Activated naive CD4-positive, alpha-beta T cell treated with anti-CD3 and anti-CD28 coated beads for 36 hours (primary cell): ENCODE measurements at regions not wholly inside any gene's neighbourhood (a gene's known extent, or its start where the extent isn't known, plus 50 kb on each side); places are given as distances from the start of the nearest gene placed in this dataset.

Experiments used
- CTCF ChIA-PET: fragments of 350-600 bp; sonication (Branson Sonifier 250); formaldehyde crosslinking; loops from one replicate; lab custom pipeline; 2021; ENCODE audit warnings: antibody characterized with exemption; lab: Charles Lee
- DNase-seq: peaks from one replicate; pipeline ENCODE4 v3.0.0-alpha.2; 2020
- H3K27ac Mint-ChIP-seq: one replicate; pipeline ENCODE4 v1.8.0; 2021; ENCODE audit warnings: mild to moderate bottlenecking, mixed read lengths
- H3K27me3 Mint-ChIP-seq: one replicate; pipeline ENCODE4 v1.8.0; 2021; ENCODE audit warnings: low read depth, mixed read lengths
- H3K36me3 Mint-ChIP-seq: one replicate; pipeline ENCODE4 v1.8.0; 2021; ENCODE audit warnings: low read depth, mixed read lengths
- H3K4me1 Mint-ChIP-seq: one replicate; pipeline ENCODE4 v1.8.0; 2021; ENCODE audit warnings: low read depth, mixed read lengths
- H3K4me3 Mint-ChIP-seq: one replicate; pipeline ENCODE4 v1.8.0; 2021; ENCODE audit warnings: mild to moderate bottlenecking, moderate library complexity, mixed read lengths
- H3K9me3 Mint-ChIP-seq: one replicate; pipeline ENCODE4 v1.8.0; 2021; ENCODE audit warnings: mixed read lengths
- intact Hi-C: fragments of 100-400 bp; cut with micrococcal nuclease; formaldehyde crosslinking; loops from one replicate; pipeline ENCODE4 v1.15.1; 2023

- H3K4me1 Mint-ChIP-seq = no peaks in the 10 kb centered on the region
- no peaks in the 10 kb centered on the region for H3K36me3 Mint-ChIP-seq
- CTCF ChIA-PET = no interaction called here
- no peak overlapping the region for H3K27ac Mint-ChIP-seq
- no peak overlapping the region for H3K4me3 Mint-ChIP-seq
- DNase-seq = no peak
- H3K27me3 Mint-ChIP-seq = no peaks in the 10 kb centered on the region
- peaks cover 10% of the 10 kb centered on the region for H3K9me3 Mint-ChIP-seq
- intact Hi-C loops = no loop called here
Observed at GRCh38 chr5:21665524-21665923, 1187.6 kb downstream of the CDH12 start.

GRCh38 chr5:21663082-21663481 lies 1190.1 kb downstream of the CDH12 start:
- CTCF ChIA-PET = no interaction called here
- Mint-ChIP-seq H3K27ac (no peak overlapping the region), H3K27me3 (no peaks in the 10 kb centered on the region), H3K4me1 (no peaks in the 10 kb centered on the region), H3K9me3 (peaks cover 10% of the 10 kb centered on the region), H3K4me3 (no peak overlapping the region), H3K36me3 (no peaks in the 10 kb centered on the region)
- intact Hi-C loops = no loop called here
- peak; percentile 5 for DNase-seq

- Mint-ChIP-seq H3K9me3 (peaks cover 11% of the 10 kb centered on the region), H3K4me1 (no peaks in the 10 kb centered on the region), H3K27me3 (no peaks in the 10 kb centered on the region), H3K36me3 (no peaks in the 10 kb centered on the region), H3K27ac (no peak overlapping the region), H3K4me3 (no peak overlapping the region)
- CTCF ChIA-PET = no interaction called here
- no peak for DNase-seq
- intact Hi-C loops = no loop called here
Observed at GRCh38 chr5:21661184-21661583, 1192.0 kb downstream of the CDH12 start.

GRCh38 chr5:21654556-21654955 lies 1198.6 kb downstream of the CDH12 start:
- Mint-ChIP-seq H3K27ac (no peak overlapping the region), H3K9me3 (peaks cover 1% of the 10 kb centered on the region), H3K4me1 (no peaks in the 10 kb centered on the region), H3K4me3 (no peak overlapping the region), H3K36me3 (no peaks in the 10 kb centered on the region), H3K27me3 (no peaks in the 10 kb centered on the region)
- CTCF ChIA-PET = no interaction called here
- DNase-seq = no peak
- intact Hi-C loops = no loop called here

GRCh38 chr5:21649969-21650368 lies 1203.2 kb downstream of the CDH12 start:
- intact Hi-C loops = no loop called here
- CTCF ChIA-PET = no interaction called here
- Mint-ChIP-seq H3K36me3 (no peaks in the 10 kb centered on the region), H3K9me3 (no peaks in the 10 kb centered on the region), H3K27me3 (no peaks in the 10 kb centered on the region), H3K4me1 (no peaks in the 10 kb centered on the region), H3K27ac (no peak overlapping the region), H3K4me3 (no peak overlapping the region)
- no peak for DNase-seq

GRCh38 chr5:21646469-21646868 lies 1206.7 kb downstream of the CDH12 start:
- Mint-ChIP-seq H3K36me3 (no peaks in the 10 kb centered on the region), H3K4me1 (no peaks in the 10 kb centered on the region), H3K4me3 (no peak overlapping the region), H3K27me3 (no peaks in the 10 kb centered on the region), H3K9me3 (no peaks in the 10 kb centered on the region), H3K27ac (no peak overlapping the region)
- intact Hi-C loops = no loop called here
- DNase-seq = no peak
- CTCF ChIA-PET = no interaction called here

- no peaks in the 10 kb centered on the region for H3K27me3 Mint-ChIP-seq
- no peak overlapping the region for H3K27ac Mint-ChIP-seq
- H3K9me3 Mint-ChIP-seq = no peaks in the 10 kb centered on the region
- no peaks in the 10 kb centered on the region for H3K4me1 Mint-ChIP-seq
- CTCF ChIA-PET = no interaction called here
- intact Hi-C loops = no loop called here
- no peak overlapping the region for H3K4me3 Mint-ChIP-seq
- no peaks in the 10 kb centered on the region for H3K36me3 Mint-ChIP-seq
- DNase-seq = no peak
Observed at GRCh38 chr5:21644032-21644431, 1209.1 kb downstream of the CDH12 start.

GRCh38 chr5:21642312-21642711 lies 1210.8 kb downstream of the CDH12 start:
- H3K36me3 Mint-ChIP-seq = no peaks in the 10 kb centered on the region
- CTCF ChIA-PET = interaction anchor here (1.2 kb wide), 1 partner anchor 36 kb away, joined by 4 read pairs; no protein-coding TSS in a partner anchor
- no peak overlapping the region for H3K27ac Mint-ChIP-seq
- H3K27me3 Mint-ChIP-seq = no peaks in the 10 kb centered on the region
- no peak overlapping the region for H3K4me3 Mint-ChIP-seq
- no peaks in the 10 kb centered on the region for H3K4me1 Mint-ChIP-seq
- DNase-seq = no peak
- H3K9me3 Mint-ChIP-seq = no peaks in the 10 kb centered on the region
- intact Hi-C loops = no loop called here

GRCh38 chr5:21623831-21624230 lies 1229.3 kb downstream of the CDH12 start:
- H3K27me3 Mint-ChIP-seq = no peaks in the 10 kb centered on the region
- intact Hi-C loops = no loop called here
- H3K9me3 Mint-ChIP-seq = peaks cover 8% of the 10 kb centered on the region
- H3K4me3 Mint-ChIP-seq = no peak overlapping the region
- no peak overlapping the region for H3K27ac Mint-ChIP-seq
- no peaks in the 10 kb centered on the region for H3K4me1 Mint-ChIP-seq
- no peak for DNase-seq
- H3K36me3 Mint-ChIP-seq = no peaks in the 10 kb centered on the region
- CTCF ChIA-PET = interaction anchor here (0.7 kb wide), 1 partner anchor 9 kb away, joined by 5 read pairs; no protein-coding TSS in a partner anchor

- no peaks in the 10 kb centered on the region for H3K27me3 Mint-ChIP-seq
- intact Hi-C loops = no loop called here
- CTCF ChIA-PET = no interaction called here
- no peak overlapping the region for H3K27ac Mint-ChIP-seq
- H3K4me3 Mint-ChIP-seq = no peak overlapping the region
- no peaks in the 10 kb centered on the region for H3K9me3 Mint-ChIP-seq
- no peaks in the 10 kb centered on the region for H3K36me3 Mint-ChIP-seq
- no peaks in the 10 kb centered on the region for H3K4me1 Mint-ChIP-seq
- DNase-seq = no peak
Observed at GRCh38 chr5:21615195-21615765, 1237.9 kb downstream of the CDH12 start.

- DNase-seq = no peak
- Mint-ChIP-seq H3K4me3 (no peak overlapping the region), H3K9me3 (no peaks in the 10 kb centered on the region), H3K27me3 (no peaks in the 10 kb centered on the region), H3K4me1 (no peaks in the 10 kb centered on the region), H3K36me3 (no peaks in the 10 kb centered on the region), H3K27ac (no peak overlapping the region)
- intact Hi-C loops = no loop called here
- CTCF ChIA-PET = no interaction called here
Observed at GRCh38 chr5:21613971-21614488, 1239.1 kb downstream of the CDH12 start.

- H3K4me1 Mint-ChIP-seq = no peaks in the 10 kb centered on the region
- no peak overlapping the region for H3K4me3 Mint-ChIP-seq
- H3K27me3 Mint-ChIP-seq = no peaks in the 10 kb centered on the region
- intact Hi-C loops = no loop called here
- CTCF ChIA-PET = interaction anchor here (0.6 kb wide), 1 partner anchor 1568 kb away, joined by 3 read pairs; no protein-coding TSS in a partner anchor
- H3K36me3 Mint-ChIP-seq = no peaks in the 10 kb centered on the region
- H3K27ac Mint-ChIP-seq = no peak overlapping the region
- no peak for DNase-seq
- no peaks in the 10 kb centered on the region for H3K9me3 Mint-ChIP-seq
Observed at GRCh38 chr5:21603796-21604195, 1249.3 kb downstream of the CDH12 start.

GRCh38 chr5:21594566-21594965 lies 1258.6 kb downstream of the CDH12 start:
- no peaks in the 10 kb centered on the region for H3K4me1 Mint-ChIP-seq
- CTCF ChIA-PET = no interaction called here
- no peak overlapping the region for H3K27ac Mint-ChIP-seq
- no peak for DNase-seq
- H3K27me3 Mint-ChIP-seq = no peaks in the 10 kb centered on the region
- peaks cover 17% of the 10 kb centered on the region for H3K9me3 Mint-ChIP-seq
- no peaks in the 10 kb centered on the region for H3K36me3 Mint-ChIP-seq
- intact Hi-C loops = no loop called here
- H3K4me3 Mint-ChIP-seq = no peak overlapping the region
